ENCODE measurements at regions not wholly inside any gene's neighbourhood (a gene's known extent, or its start where the extent isn't known, plus 50 kb on each side); places are given as distances from the start of the nearest gene placed in this dataset.

DNA sequence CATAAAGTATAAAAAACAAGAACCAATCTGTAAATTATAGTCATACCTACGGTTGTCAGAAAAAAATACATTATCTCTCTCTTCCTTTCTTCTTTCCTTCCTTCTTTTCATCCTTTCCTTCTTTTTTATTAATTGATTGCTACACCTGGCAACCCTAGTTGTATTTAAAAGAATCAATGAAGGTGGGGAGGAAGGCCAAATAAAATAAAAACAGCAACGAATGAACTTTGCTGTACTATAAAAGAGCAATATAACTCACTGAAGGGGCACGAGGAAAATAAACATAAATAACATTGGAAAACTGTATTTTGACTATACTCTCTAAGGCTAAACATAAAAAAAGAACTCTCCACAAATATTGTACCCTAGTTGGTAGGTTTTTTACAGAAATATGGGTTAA lies 898.2 kb upstream of the USP15 start:
- no peaks in the 10 kb centered on the region for H3K36me3 ChIP-seq (ENCODE audit: control insufficient read depth, insufficient read depth, low read length)
- no peak for DNase-seq (ENCODE audit: low read depth)
- H3K27me3 ChIP-seq (ENCODE audit: control insufficient read depth, insufficient read depth, low read length), result no peaks in the 10 kb centered on the region
- TF ChIP-seq, protein P1, sequence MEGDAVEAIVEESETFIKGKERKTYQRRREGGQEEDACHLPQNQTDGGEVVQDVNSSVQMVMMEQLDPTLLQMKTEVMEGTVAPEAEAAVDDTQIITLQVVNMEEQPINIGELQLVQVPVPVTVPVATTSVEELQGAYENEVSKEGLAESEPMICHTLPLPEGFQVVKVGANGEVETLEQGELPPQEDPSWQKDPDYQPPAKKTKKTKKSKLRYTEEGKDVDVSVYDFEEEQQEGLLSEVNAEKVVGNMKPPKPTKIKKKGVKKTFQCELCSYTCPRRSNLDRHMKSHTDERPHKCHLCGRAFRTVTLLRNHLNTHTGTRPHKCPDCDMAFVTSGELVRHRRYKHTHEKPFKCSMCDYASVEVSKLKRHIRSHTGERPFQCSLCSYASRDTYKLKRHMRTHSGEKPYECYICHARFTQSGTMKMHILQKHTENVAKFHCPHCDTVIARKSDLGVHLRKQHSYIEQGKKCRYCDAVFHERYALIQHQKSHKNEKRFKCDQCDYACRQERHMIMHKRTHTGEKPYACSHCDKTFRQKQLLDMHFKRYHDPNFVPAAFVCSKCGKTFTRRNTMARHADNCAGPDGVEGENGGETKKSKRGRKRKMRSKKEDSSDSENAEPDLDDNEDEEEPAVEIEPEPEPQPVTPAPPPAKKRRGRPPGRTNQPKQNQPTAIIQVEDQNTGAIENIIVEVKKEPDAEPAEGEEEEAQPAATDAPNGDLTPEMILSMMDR (IDR thresholded peaks at IDR 0.05; ENCODE audit: insufficient read depth, low read length, poor library complexity, severe bottlenecking), result no peak
- H3K4me3 ChIP-seq (ENCODE audit: low read depth, low read length), result no peak overlapping the region

DNA sequence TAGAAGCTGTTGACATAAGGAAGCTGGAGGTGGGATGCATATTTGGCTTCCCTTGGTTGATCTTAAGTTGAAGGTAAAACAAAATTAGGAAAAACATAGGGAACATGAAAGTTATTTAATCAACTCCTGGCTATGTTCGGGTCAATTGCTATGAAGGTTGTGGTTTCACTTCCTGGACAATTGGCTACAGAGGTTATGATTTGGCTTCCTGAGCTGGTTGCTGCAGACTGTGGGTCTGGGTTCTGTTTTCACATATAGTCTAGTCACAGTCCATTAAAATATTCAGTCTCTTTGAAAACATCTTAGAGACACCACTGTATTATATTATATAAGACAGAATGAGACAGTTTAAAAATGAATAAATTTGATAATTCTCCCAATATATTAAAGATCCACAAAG lies 895.2 kb upstream of the USP15 start:
- no peak overlapping the region for H3K4me3 ChIP-seq (ENCODE audit: low read depth, low read length)
- no peak for DNase-seq (ENCODE audit: low read depth)
- H3K27me3 ChIP-seq (ENCODE audit: control insufficient read depth, insufficient read depth, low read length), result no peaks in the 10 kb centered on the region
- H3K36me3 ChIP-seq (ENCODE audit: control insufficient read depth, insufficient read depth, low read length), result no peaks in the 10 kb centered on the region
- TF ChIP-seq, protein P1 (IDR thresholded peaks at IDR 0.05; ENCODE audit: insufficient read depth, low read length, poor library complexity, severe bottlenecking), result no peak

DNA sequence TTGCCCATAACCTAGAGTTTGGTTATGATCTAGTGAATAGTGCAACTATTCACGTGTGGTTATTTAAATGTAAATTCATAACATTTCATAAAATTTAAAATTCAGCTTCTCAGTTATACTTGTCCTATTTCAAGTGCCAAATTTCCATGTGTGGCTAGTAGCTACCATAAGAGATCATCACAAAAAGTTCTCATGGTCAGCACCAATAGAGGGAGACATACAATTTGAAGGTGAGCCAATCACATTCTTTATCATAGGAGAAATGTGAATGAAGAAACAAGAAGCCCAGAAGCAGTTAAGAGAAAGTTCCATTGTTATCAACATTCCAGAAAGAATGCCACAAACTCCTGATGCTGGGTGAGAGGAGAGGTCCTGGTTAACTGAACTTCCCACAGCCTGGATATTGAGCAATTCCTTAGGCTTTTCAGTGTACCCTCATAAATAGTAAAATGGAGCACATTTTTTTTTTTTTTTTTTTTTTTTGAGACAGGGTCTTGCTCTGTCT lies 892.9 kb upstream of the USP15 start:
- no peak overlapping the region for H3K4me3 ChIP-seq (ENCODE audit: low read depth, low read length)
- no peak for DNase-seq (ENCODE audit: low read depth)
- H3K27me3 ChIP-seq (ENCODE audit: control insufficient read depth, insufficient read depth, low read length), result no peaks in the 10 kb centered on the region
- TF ChIP-seq, protein P1 (IDR thresholded peaks at IDR 0.05; ENCODE audit: insufficient read depth, low read length, poor library complexity, severe bottlenecking), result no peak
- H3K36me3 ChIP-seq (ENCODE audit: control insufficient read depth, insufficient read depth, low read length), result no peaks in the 10 kb centered on the region

DNA sequence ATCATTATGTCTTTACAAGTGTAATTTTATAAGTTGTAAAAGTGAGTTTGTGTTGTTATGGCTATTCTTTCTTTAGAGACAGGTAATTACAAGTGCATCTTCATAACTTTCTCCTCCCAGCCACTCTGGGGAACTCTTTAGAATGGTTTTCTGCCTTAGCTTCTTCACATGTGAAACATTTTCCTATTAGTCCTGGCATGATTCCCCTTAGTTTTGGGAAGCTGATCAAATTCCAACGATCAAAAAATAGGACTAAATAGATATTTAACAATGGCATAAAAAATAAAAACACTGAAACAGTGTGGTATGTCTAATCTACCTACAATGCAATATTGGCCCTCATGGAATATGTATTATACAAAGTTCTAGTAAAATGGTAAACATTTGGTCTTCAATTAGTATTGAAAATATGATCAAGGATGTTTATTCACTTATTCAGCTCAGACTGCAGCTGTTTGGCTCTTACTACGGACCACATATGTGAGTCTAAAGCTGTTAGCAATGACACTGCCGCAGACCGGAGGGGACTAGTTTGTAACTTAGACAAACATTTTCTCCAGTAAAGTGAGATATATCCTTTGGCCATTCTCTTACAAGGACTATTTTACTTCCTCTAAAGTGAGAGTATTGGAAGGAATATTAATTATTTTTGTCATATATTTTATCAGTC lies 890.8 kb upstream of the USP15 start:
- Histone ChIP-seq H3K27me3 (ENCODE audit: control insufficient read depth, insufficient read depth, low read length) (no peaks in the 10 kb centered on the region), H3K36me3 (ENCODE audit: control insufficient read depth, insufficient read depth, low read length) (no peaks in the 10 kb centered on the region), H3K4me3 (ENCODE audit: low read depth, low read length) (no peak overlapping the region)
- TF ChIP-seq, protein P1 (IDR thresholded peaks at IDR 0.05; ENCODE audit: insufficient read depth, low read length, poor library complexity, severe bottlenecking), result no peak
- no peak for DNase-seq (ENCODE audit: low read depth)

DNA sequence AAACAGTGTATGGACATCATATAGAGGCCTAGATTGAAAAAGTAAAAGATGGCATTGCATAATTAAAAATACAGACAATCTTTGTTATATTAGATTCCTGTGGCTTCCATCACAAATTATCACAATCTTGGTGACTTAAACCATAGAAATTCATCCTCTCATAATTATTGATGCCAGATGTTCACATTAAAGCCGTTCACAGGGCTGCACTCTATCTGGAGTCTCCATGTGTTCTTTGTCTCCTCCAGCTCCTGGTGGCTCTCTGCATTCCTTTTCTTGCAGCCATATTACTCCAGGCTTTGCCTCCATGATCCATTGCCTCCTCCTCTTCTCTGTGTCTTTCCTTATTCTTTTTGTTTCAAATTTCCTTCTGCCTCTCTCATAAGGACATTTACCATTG lies 875.7 kb upstream of the USP15 start:
- Histone ChIP-seq H3K4me3 (ENCODE audit: low read depth, low read length) (no peak overlapping the region), H3K27me3 (ENCODE audit: control insufficient read depth, insufficient read depth, low read length) (no peaks in the 10 kb centered on the region), H3K36me3 (ENCODE audit: control insufficient read depth, insufficient read depth, low read length) (no peaks in the 10 kb centered on the region)
- TF ChIP-seq, protein P1 (IDR thresholded peaks at IDR 0.05; ENCODE audit: insufficient read depth, low read length, poor library complexity, severe bottlenecking), result no peak
- DNase-seq (ENCODE audit: low read depth), result no peak

DNA sequence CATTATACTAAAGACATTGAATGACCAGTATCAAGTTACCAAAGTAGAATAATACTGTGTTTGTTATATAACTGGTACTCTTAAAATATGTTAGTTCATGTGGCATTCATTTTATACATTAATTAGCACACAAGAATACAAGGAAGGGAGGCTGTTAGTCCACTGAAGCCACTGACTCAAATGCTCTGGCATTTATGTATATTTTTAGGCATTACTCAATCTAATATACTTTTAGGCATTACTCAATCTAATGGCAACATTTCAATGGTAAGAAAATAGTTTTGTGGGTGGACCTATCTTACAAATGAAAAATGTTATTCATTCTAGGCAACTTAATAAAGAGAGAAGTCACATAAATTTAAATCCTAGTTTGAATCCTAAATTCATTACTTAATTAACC lies 874.4 kb upstream of the USP15 start:
- Histone ChIP-seq H3K4me3 (ENCODE audit: low read depth, low read length) (no peak overlapping the region), H3K36me3 (ENCODE audit: control insufficient read depth, insufficient read depth, low read length) (no peaks in the 10 kb centered on the region), H3K27me3 (ENCODE audit: control insufficient read depth, insufficient read depth, low read length) (no peaks in the 10 kb centered on the region)
- TF ChIP-seq, protein P1 (IDR thresholded peaks at IDR 0.05; ENCODE audit: insufficient read depth, low read length, poor library complexity, severe bottlenecking), result no peak
- no peak for DNase-seq (ENCODE audit: low read depth)

Measured in kidney epithelial cell (primary cell).